Midbrain (tissue), 1 donor: ENCODE measurements at regions not wholly inside any gene's neighbourhood (a gene's known extent, or its start where the extent isn't known, plus 50 kb on each side); places are given as distances from the start of the nearest gene placed in this dataset.
"Not testable (repeated sequence)": the region's sequence is repeated elsewhere in the genome, so short reads cannot be mapped to it uniquely, and the experiment has no call there.

Source experiments
- DNase-seq: peaks from one replicate; lab custom pipeline; 2025; lab: John Stamatoyannopoulos, UW

- DNase-seq: no peak
Measured at GRCh38 chr5:25393256-25393655, 748.5 kb upstream of the CDH10 start.

GRCh38 chr5:25387953-25388352 is 743.2 kb upstream of the CDH10 start:
- no peak for DNase-seq

GRCh38 chr5:25362799-25363198 is 718.0 kb upstream of the CDH10 start:
- no peak for DNase-seq

GRCh38 chr5:25358919-25359318 is 714.1 kb upstream of the CDH10 start:
- DNase-seq: no peak

- DNase-seq: no peak
Measured at GRCh38 chr5:25357605-25358004, 712.8 kb upstream of the CDH10 start.

- no peak for DNase-seq
Measured at GRCh38 chr5:25349746-25350145, 705.0 kb upstream of the CDH10 start.

GRCh38 chr5:25345240-25345771 is 700.5 kb upstream of the CDH10 start:
- no peak for DNase-seq

GRCh38 chr5:25339541-25339940 is 694.8 kb upstream of the CDH10 start:
- no peak for DNase-seq

GRCh38 chr5:25334350-25334749 is 689.6 kb upstream of the CDH10 start:
- no peak for DNase-seq

GRCh38 chr5:25330721-25331120 is 685.9 kb upstream of the CDH10 start:
- no peak for DNase-seq

- DNase-seq: no peak
Measured at GRCh38 chr5:25327172-25327571, 682.4 kb upstream of the CDH10 start.

GRCh38 chr5:25301836-25302235 is 657.1 kb upstream of the CDH10 start:
- no peak for DNase-seq

GRCh38 chr5:25295067-25295466 is 650.3 kb upstream of the CDH10 start:
- DNase-seq: no peak

- DNase-seq: not testable (repeated sequence)
Measured at GRCh38 chr5:25289766-25290165, 645.0 kb upstream of the CDH10 start.

GRCh38 chr5:25286319-25286718 is 641.5 kb upstream of the CDH10 start:
- no peak for DNase-seq

GRCh38 chr5:25285136-25285535 is 640.4 kb upstream of the CDH10 start:
- no peak for DNase-seq

GRCh38 chr5:25263507-25263906 is 618.7 kb upstream of the CDH10 start:
- DNase-seq: not testable (repeated sequence)

GRCh38 chr5:25262221-25262620 is 617.4 kb upstream of the CDH10 start:
- no peak for DNase-seq

- no peak for DNase-seq
Measured at GRCh38 chr5:25255128-25255527, 610.4 kb upstream of the CDH10 start.

GRCh38 chr5:25241981-25242380 is 597.2 kb upstream of the CDH10 start:
- DNase-seq: no peak

GRCh38 chr5:25238720-25239119 is 593.9 kb upstream of the CDH10 start:
- not testable (repeated sequence) for DNase-seq

- DNase-seq: no peak
Measured at GRCh38 chr5:25224316-25224982, 579.7 kb upstream of the CDH10 start.

- not testable (repeated sequence) for DNase-seq
Measured at GRCh38 chr5:25199902-25200301, 555.1 kb upstream of the CDH10 start.

GRCh38 chr5:25190521-25191000 is 545.8 kb upstream of the CDH10 start:
- no peak for DNase-seq
